NCI-H460 (cell line): ENCODE measurements at regions not wholly inside any gene's neighbourhood (a gene's known extent, or its start where the extent isn't known, plus 50 kb on each side); places are given as distances from the start of the nearest gene placed in this dataset.

Experiments used
- DNase-seq: peaks from one replicate; pipeline ENCODE4 v3.0.0-alpha.2; 2016; ENCODE audit warnings: low read depth; ENCODE audit errors: extremely low read depth

GRCh38 chr5:87966213-87966612 lies 302.4 kb downstream of the TMEM161B start:
- no peak for DNase-seq

- no peak for DNase-seq
These were observed 314.5 kb downstream of the TMEM161B start for GRCh38 chr5:87954121-87954520.

- DNase-seq = no peak
These were observed 317.0 kb downstream of the TMEM161B start for GRCh38 chr5:87951661-87952060.

- no peak for DNase-seq
These were observed 318.7 kb downstream of the TMEM161B start for GRCh38 chr5:87949676-87950631.

GRCh38 chr5:87948486-87948885 lies 320.2 kb downstream of the TMEM161B start:
- DNase-seq = no peak

GRCh38 chr5:87946271-87946670 lies 322.4 kb downstream of the TMEM161B start:
- no peak for DNase-seq

GRCh38 chr5:87945286-87945650 lies 323.4 kb downstream of the TMEM161B start:
- no peak for DNase-seq

GRCh38 chr5:87944553-87945285 lies 323.9 kb downstream of the TMEM161B start:
- no peak for DNase-seq

GRCh38 chr5:87940775-87941174 lies 327.9 kb downstream of the TMEM161B start:
- DNase-seq = no peak

- DNase-seq = no peak
These were observed 332.0 kb downstream of the TMEM161B start for GRCh38 chr5:87936667-87937066.

GRCh38 chr5:87924436-87924835 lies 344.2 kb downstream of the TMEM161B start:
- DNase-seq = no peak

GRCh38 chr5:87916320-87916719 lies 352.3 kb downstream of the TMEM161B start:
- DNase-seq = no peak

- no peak for DNase-seq
These were observed 356.2 kb downstream of the TMEM161B start for GRCh38 chr5:87912419-87912818.

- DNase-seq = no peak
These were observed 359.3 kb downstream of the TMEM161B start for GRCh38 chr5:87909382-87909781.

- DNase-seq = no peak
These were observed 361.7 kb downstream of the TMEM161B start for GRCh38 chr5:87906962-87907361.

- DNase-seq = no peak
These were observed 368.2 kb downstream of the TMEM161B start for GRCh38 chr5:87900419-87900818.

GRCh38 chr5:87899721-87900131 lies 368.9 kb downstream of the TMEM161B start:
- no peak for DNase-seq

- no peak for DNase-seq
These were observed 369.4 kb downstream of the TMEM161B start for GRCh38 chr5:87899208-87899661.

- no peak for DNase-seq
These were observed 370.1 kb downstream of the TMEM161B start for GRCh38 chr5:87898574-87898973.

GRCh38 chr5:87888139-87888538 lies 380.5 kb downstream of the TMEM161B start:
- DNase-seq = no peak

GRCh38 chr5:87887247-87887646 lies 381.4 kb downstream of the TMEM161B start:
- DNase-seq = no peak

- DNase-seq = no peak
These were observed 382.5 kb downstream of the TMEM161B start for GRCh38 chr5:87886164-87886563.
